ENCODE measurements at regions not wholly inside any gene's neighbourhood (a gene's known extent, or its start where the extent isn't known, plus 50 kb on each side); places are given as distances from the start of the nearest gene placed in this dataset.

DNA sequence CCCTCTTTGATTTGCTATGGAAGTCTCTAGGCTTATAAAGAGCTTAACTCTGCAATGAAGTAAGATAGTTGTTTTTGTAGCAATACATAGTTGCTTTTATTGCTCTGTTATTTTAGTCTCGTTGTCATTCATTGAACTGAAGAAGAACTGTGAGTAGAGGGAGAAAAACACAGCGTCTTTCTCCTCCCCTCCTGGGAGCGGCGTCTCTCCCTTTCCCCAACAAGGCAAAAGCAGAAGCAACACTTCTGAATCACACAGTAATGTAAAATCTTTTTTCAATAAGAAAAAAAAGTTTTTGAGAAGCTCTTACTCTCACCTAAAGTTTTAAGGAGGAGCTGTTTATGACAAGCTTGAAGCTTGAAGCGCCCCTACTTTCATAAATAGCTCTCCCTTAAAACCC, 119.3 kb upstream of the SLC7A14 start:
- Histone ChIP-seq H3K9ac (replicated peaks; ENCODE audit: extremely low read depth, insufficient read depth, low read length) (no peak overlapping the region), H4K20me1 (replicated peaks; ENCODE audit: control insufficient read depth, extremely low read depth, insufficient read depth, low read length) (no peaks in the 10 kb centered on the region), H3K4me2 (ENCODE audit: insufficient read depth, low read length) (no peak overlapping the region), H3K27me3 (ENCODE audit: control insufficient read depth in 2 of 2, insufficient read depth in 2 of 2, low read length in 2 of 2) (no peaks in the 10 kb centered on the region), H3K9me1 (replicated peaks; ENCODE audit: control insufficient read depth, extremely low read depth, insufficient read depth, low read length) (no peaks in the 10 kb centered on the region), H3K4me3 (replicated peaks in 1 of 3; ENCODE audit: insufficient read depth in 1 of 3, low read depth in 1 of 3, low read length in 3 of 3) (no peak overlapping the region), H3K27ac (ENCODE audit: insufficient read depth, low read depth, low read length) (no peak overlapping the region), H3K9me3 (replicated peaks; ENCODE audit: control insufficient read depth, insufficient read depth, low read length) (no peaks in the 10 kb centered on the region), H2AFZ (ENCODE audit: low read depth, low read length) (no peak overlapping the region), H3K36me3 (ENCODE audit: control insufficient read depth in 2 of 2, extremely low read depth in 1 of 2, insufficient read depth in 2 of 2, low read length in 2 of 2) (no peaks in the 10 kb centered on the region), H3K79me2 (ENCODE audit: control insufficient read depth, insufficient read depth, low read length) (no peaks in the 10 kb centered on the region), H3K4me1 (ENCODE audit: control insufficient read depth, extremely low read depth, insufficient read depth, low read length) (peaks cover 9% of the 10 kb centered on the region)
- no peak for FAIRE-seq
- TF ChIP-seq POLR2AphosphoS5 (IDR thresholded peaks at IDR 0.05; ENCODE audit: insufficient read depth, low read depth, low read length), result no peak
- no peak for TF ChIP-seq POLR2A (IDR thresholded peaks at IDR 0.05; ENCODE audit: low read depth, low read length)
- TF ChIP-seq, protein P1, sequence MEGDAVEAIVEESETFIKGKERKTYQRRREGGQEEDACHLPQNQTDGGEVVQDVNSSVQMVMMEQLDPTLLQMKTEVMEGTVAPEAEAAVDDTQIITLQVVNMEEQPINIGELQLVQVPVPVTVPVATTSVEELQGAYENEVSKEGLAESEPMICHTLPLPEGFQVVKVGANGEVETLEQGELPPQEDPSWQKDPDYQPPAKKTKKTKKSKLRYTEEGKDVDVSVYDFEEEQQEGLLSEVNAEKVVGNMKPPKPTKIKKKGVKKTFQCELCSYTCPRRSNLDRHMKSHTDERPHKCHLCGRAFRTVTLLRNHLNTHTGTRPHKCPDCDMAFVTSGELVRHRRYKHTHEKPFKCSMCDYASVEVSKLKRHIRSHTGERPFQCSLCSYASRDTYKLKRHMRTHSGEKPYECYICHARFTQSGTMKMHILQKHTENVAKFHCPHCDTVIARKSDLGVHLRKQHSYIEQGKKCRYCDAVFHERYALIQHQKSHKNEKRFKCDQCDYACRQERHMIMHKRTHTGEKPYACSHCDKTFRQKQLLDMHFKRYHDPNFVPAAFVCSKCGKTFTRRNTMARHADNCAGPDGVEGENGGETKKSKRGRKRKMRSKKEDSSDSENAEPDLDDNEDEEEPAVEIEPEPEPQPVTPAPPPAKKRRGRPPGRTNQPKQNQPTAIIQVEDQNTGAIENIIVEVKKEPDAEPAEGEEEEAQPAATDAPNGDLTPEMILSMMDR (IDR thresholded peaks at IDR 0.05; ENCODE audit: extremely low read depth in 1 of 2, insufficient read depth in 1 of 2, low read depth in 1 of 2, low read length in 2 of 2), result no peak
- TF ChIP-seq, protein P2, sequence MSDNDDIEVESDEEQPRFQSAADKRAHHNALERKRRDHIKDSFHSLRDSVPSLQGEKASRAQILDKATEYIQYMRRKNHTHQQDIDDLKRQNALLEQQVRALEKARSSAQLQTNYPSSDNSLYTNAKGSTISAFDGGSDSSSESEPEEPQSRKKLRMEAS (IDR thresholded peaks at IDR 0.05; ENCODE audit: insufficient read depth, insufficient read length), result no peak
- no peak for TF ChIP-seq EZH2 (IDR thresholded peaks at IDR 0.05; ENCODE audit: borderline replicate concordance, low read depth, low read length, severe bottlenecking)
- TF ChIP-seq MYC (IDR thresholded peaks at IDR 0.05; ENCODE audit: low read depth, low read length), result no peak
- no peak for TF ChIP-seq JUN (IDR thresholded peaks at IDR 0.05; ENCODE audit: borderline replicate concordance, insufficient read depth, insufficient read length, low read depth)
- TF ChIP-seq FOS (IDR thresholded peaks at IDR 0.05; ENCODE audit: borderline replicate concordance, insufficient read depth, low read length), result no peak
- no peak for TF ChIP-seq GATA2 (IDR thresholded peaks at IDR 0.05; ENCODE audit: insufficient read depth, insufficient read length, low read depth, low read length)
- dilution Hi-C loops (cut with MboI; ENCODE audit: extremely low pct_ligation_motif_present, low sequenced_read_pairs) (no loop called here), intact Hi-C loops (cut with micrococcal nuclease) (no loop called here)
- ChIA-PET POLR2A (no interaction called here), CTCF (interaction anchor here (0.6 to 1.4 kb wide), 3 partner anchors 9 to 291 kb away, joined by 3 to 4 read pairs (median 3); no protein-coding TSS in a partner anchor)
- no TSS peak for BruUV-seq (replicated peaks)
- DNase-seq (ENCODE audit: low read depth, low spot score), result no peak
